ENCODE measurements at regions not wholly inside any gene's neighbourhood (a gene's known extent, or its start where the extent isn't known, plus 50 kb on each side); places are given as distances from the start of the nearest gene placed in this dataset.

DNA sequence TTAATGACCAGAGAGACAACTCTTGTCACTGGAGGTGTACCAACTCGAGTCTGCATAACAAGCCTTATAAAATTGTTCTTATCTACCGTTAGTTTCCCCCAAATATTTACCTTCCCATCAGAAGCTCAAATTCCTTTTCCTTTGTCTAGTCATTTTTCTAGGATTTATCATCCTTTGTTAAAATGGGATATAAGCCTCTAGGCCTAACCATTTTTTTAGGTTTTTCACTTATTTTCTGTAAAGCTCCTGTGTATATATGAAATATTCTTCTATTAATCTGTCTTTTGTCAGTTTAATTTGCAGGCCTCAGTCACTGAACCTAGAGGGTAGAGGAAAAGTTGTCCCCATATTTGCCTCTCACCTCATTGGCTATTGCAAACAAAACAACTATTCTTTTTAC, 99.6 kb upstream of the TNFAIP3 start:
- Histone ChIP-seq H4K20me1 (ENCODE audit: control insufficient read depth, insufficient read depth, low read length, poor library complexity, severe bottlenecking) (no peaks in the 10 kb centered on the region), H3K9me3 (ENCODE audit: control extremely low read depth in 1 of 3, control insufficient read depth in 2 of 3, insufficient read depth in 1 of 3, low read length in 2 of 3) (no peaks in the 10 kb centered on the region), H3K9ac (ENCODE audit: low read length) (no peak overlapping the region), H3K36me3 (replicated peaks in 1 of 2; ENCODE audit: control extremely low read depth in 1 of 2, control insufficient read depth in 1 of 2, extremely low read depth in 1 of 2, insufficient read depth in 2 of 2, low read length in 1 of 2) (no peaks in the 10 kb centered on the region), H3K27ac (ENCODE audit: low read length in 2 of 2) (peak overlapping the region in 1 of 2 donors; percentile 61), H3K4me3 (ENCODE audit: control extremely low read depth in 1 of 5, extremely low read depth in 1 of 5, insufficient read depth in 1 of 5, low read depth in 2 of 5, low read length in 4 of 5) (no peak overlapping the region), H3K4me2 (replicated peaks; ENCODE audit: low read depth, low read length, poor library complexity, severe bottlenecking) (no peak overlapping the region), H3K4me1 (ENCODE audit: control insufficient read depth in 2 of 2, insufficient read depth in 2 of 2, low read length in 2 of 2) (peaks cover 22 to 29% of the 10 kb centered on the region in 2 donors), H2AFZ (ENCODE audit: insufficient read depth, low read depth, low read length, poor library complexity, severe bottlenecking) (no peak overlapping the region), H3K79me2 (ENCODE audit: control insufficient read depth, insufficient read depth, low read length) (no peaks in the 10 kb centered on the region), H3K27me3 (replicated peaks in 1 of 4; ENCODE audit: control extremely low read depth in 1 of 4, control insufficient read depth in 3 of 4, insufficient read depth in 4 of 4, low read length in 3 of 4) (no peaks in the 10 kb centered on the region)
- no peak for ATAC-seq (ENCODE audit: low read depth)
- WGBS (ENCODE audit: insufficient coverage) = no CpG with 5 or more reads among the region's 2 CpGs
- intact Hi-C loops (cut with micrococcal nuclease) = no loop called here
- Mint-ChIP-seq H3K9me3 (ENCODE audit: insufficient read depth) (no peaks in the 10 kb centered on the region), H3K4me1 (peaks cover 21% of the 10 kb centered on the region), H3K27me3 (no peaks in the 10 kb centered on the region), H3K27ac (no peak overlapping the region), H3K4me3 (no peak overlapping the region)
- DNase-seq = no peak
- CTCF ChIA-PET = no interaction called here
- POLR2A ChIA-PET = no interaction called here
- TF ChIP-seq EZH2 (IDR thresholded peaks at IDR 0.05; ENCODE audit: borderline replicate concordance, insufficient read depth, low read depth, low read length, poor library complexity, severe bottlenecking) (no peak), CTCF (IDR thresholded peaks at IDR 0.05) (no peak)

DNA sequence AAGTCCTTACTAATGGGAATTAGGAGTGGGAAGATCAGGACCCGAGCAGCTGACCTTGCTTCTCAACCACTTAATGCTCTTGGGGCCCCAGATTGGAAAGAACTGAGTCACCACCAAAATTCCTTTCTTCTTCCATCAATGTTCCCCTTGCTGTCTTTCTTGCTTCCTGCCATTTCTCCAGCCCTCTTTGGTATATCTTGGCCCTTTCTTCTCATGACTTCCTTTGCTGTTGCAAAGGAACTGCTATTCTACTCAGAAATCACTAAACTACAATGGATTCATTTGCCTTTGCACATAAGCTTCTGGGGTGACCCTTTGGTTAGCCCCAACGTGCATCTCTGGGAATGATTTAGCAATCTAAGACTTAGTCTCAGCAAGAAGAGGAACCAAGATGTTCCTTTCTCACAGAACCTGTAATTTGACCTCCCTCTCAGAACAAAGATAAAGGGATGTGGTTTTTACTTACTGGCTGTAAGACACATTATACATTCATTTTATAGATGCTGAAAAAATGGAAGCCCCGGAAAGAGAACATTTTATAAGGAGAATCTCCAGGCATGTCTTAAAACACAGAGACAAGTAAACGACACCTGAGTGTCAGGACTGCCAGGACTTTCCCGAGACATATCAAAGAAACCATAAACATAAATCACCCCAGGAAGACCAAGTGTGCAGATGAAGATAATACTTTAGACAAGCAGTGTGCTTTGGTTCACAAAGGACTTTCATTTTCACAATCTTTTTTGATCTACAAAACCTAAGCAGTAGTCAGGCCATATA, 99.0 kb upstream of the TNFAIP3 start:
- no peak overlapping the region for H3K4me3 Mint-ChIP-seq

More for the DNA sequence above, 99.0 kb upstream of the TNFAIP3 start:
- Mint-ChIP-seq H3K4me1 (peaks cover 21% of the 10 kb centered on the region), H3K9me3 (ENCODE audit: insufficient read depth) (no peaks in the 10 kb centered on the region), H3K27ac (no peak overlapping the region), H3K27me3 (no peaks in the 10 kb centered on the region)
- peak; percentile 51 for ATAC-seq (ENCODE audit: low read depth)
- no peak for TF ChIP-seq CTCF (IDR thresholded peaks at IDR 0.05)
- TF ChIP-seq EZH2 (IDR thresholded peaks at IDR 0.05; ENCODE audit: borderline replicate concordance, insufficient read depth, low read depth, low read length, poor library complexity, severe bottlenecking) = no peak
- H3K79me2 ChIP-seq (ENCODE audit: control insufficient read depth, insufficient read depth, low read length) = no peaks in the 10 kb centered on the region
- peak; percentile 39 for DNase-seq
- H3K27ac ChIP-seq (ENCODE audit: low read length in 2 of 2) = peak overlapping the region in 1 of 2 donors; percentile 61
- no peaks in the 10 kb centered on the region for H4K20me1 ChIP-seq (ENCODE audit: control insufficient read depth, insufficient read depth, low read length, poor library complexity, severe bottlenecking)
- ChIA-PET POLR2A (no interaction called here), CTCF (no interaction called here)
- intact Hi-C loops (cut with micrococcal nuclease) = no loop called here
- no peaks in the 10 kb centered on the region for H3K9me3 ChIP-seq (ENCODE audit: control extremely low read depth in 1 of 3, control insufficient read depth in 2 of 3, insufficient read depth in 1 of 3, low read length in 2 of 3)
- WGBS (ENCODE audit: insufficient coverage) = 20% methylated on average over 1 of the region's 5 CpGs
- H3K4me3 ChIP-seq (ENCODE audit: control extremely low read depth in 1 of 5, extremely low read depth in 1 of 5, insufficient read depth in 1 of 5, low read depth in 2 of 5, low read length in 4 of 5) = no peak overlapping the region
- peak overlapping the region; percentile 33 for H3K4me2 ChIP-seq (replicated peaks; ENCODE audit: low read depth, low read length, poor library complexity, severe bottlenecking)
- peak overlapping the region; percentile 2 for H3K9ac ChIP-seq (ENCODE audit: low read length)
- H3K27me3 ChIP-seq (replicated peaks in 1 of 4; ENCODE audit: control extremely low read depth in 1 of 4, control insufficient read depth in 3 of 4, insufficient read depth in 4 of 4, low read length in 3 of 4) = no peaks in the 10 kb centered on the region
- peak overlapping the region; percentile 23 for H2AFZ ChIP-seq (ENCODE audit: insufficient read depth, low read depth, low read length, poor library complexity, severe bottlenecking)
- peaks cover 22 to 29% of the 10 kb centered on the region in 2 donors for H3K4me1 ChIP-seq (ENCODE audit: control insufficient read depth in 2 of 2, insufficient read depth in 2 of 2, low read length in 2 of 2)
- H3K36me3 ChIP-seq (replicated peaks in 1 of 2; ENCODE audit: control extremely low read depth in 1 of 2, control insufficient read depth in 1 of 2, extremely low read depth in 1 of 2, insufficient read depth in 2 of 2, low read length in 1 of 2) = no peaks in the 10 kb centered on the region
